ENCODE measurements at regions not wholly inside any gene's neighbourhood (a gene's known extent, or its start where the extent isn't known, plus 50 kb on each side); places are given as distances from the start of the nearest gene placed in this dataset.

GRCh38 chr13:50599046-50599445, 244.4 kb downstream of the DLEU7 start:
- no peak for FAIRE-seq
- TF ChIP-seq, protein P1, sequence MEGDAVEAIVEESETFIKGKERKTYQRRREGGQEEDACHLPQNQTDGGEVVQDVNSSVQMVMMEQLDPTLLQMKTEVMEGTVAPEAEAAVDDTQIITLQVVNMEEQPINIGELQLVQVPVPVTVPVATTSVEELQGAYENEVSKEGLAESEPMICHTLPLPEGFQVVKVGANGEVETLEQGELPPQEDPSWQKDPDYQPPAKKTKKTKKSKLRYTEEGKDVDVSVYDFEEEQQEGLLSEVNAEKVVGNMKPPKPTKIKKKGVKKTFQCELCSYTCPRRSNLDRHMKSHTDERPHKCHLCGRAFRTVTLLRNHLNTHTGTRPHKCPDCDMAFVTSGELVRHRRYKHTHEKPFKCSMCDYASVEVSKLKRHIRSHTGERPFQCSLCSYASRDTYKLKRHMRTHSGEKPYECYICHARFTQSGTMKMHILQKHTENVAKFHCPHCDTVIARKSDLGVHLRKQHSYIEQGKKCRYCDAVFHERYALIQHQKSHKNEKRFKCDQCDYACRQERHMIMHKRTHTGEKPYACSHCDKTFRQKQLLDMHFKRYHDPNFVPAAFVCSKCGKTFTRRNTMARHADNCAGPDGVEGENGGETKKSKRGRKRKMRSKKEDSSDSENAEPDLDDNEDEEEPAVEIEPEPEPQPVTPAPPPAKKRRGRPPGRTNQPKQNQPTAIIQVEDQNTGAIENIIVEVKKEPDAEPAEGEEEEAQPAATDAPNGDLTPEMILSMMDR (IDR thresholded peaks at IDR 0.05; ENCODE audit: insufficient read depth, missing control alignments), result no peak
- no peak for DNase-seq (ENCODE audit: insufficient read length, low spot score)

DNA sequence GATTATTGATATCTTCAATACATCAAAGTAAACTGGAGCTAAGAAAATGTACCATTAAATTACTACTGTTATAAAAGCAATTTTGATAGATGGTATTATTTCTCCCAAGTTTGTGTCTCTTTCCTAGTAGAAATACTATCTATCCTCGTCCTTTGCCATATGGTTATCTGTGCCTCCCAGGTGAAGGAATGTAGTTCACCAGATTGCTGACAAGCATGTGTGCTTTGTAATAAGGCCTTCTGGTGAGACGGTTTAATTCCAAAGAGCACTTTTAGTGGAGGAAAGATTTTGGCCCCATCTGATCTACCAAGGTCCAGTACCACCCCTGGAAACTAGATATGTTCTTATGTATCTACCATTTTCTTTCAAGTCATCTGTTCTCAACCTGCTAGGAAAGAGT, 243.6 kb downstream of the DLEU7 start:
- FAIRE-seq (no peak), DNase-seq (ENCODE audit: insufficient read length, low spot score) (no peak)
- TF ChIP-seq, protein P1 (IDR thresholded peaks at IDR 0.05; ENCODE audit: insufficient read depth, missing control alignments), result no peak

DNA sequence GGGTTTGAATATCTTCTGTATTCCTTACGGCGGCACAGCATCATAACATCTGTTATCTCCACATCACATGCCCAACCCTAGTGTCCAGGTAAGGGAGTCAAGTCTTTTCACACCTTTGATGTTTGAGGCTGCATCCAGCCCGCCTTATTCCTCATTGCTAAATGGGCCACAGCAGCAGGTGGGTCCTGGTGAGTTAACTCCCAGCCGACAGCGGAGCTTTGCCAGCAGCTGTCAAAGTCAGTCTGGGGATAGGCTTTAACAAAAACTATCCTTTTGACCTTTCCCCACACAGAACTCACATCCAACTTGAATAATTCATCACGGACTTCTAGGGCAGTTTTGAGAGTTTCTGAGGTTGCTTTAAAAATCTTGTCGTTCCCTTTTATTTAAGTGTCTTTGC, 235.1 kb downstream of the DLEU7 start:
- DNase-seq (ENCODE audit: insufficient read length, low spot score) (no peak), FAIRE-seq (no peak)
- TF ChIP-seq, protein P1 (IDR thresholded peaks at IDR 0.05; ENCODE audit: insufficient read depth, missing control alignments), result no peak

GRCh38 chr13:50609011-50609410, 234.5 kb downstream of the DLEU7 start:
- FAIRE-seq (no peak), DNase-seq (ENCODE audit: insufficient read length, low spot score) (no peak)
- TF ChIP-seq, protein P1 (IDR thresholded peaks at IDR 0.05; ENCODE audit: insufficient read depth, missing control alignments), result no peak

DNA sequence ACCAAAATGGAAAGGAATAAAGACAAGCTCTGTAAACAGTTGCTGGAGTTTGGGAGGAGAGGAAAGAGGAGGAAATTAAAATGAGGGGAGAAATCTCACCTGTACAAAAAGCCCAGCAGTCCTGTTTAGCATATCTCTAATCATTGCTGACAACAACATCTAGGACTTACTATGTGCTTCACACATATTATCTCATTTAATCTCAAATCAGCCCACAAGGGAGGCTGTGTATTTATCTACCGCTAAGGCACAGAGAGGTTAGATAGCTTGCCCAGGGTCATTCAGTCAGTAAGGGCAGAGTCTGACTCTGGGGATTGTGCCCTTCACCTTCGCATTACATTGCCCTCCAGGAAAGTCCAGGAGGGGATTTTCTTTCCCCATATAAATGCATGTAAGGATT, 233.3 kb downstream of the DLEU7 start:
- no peak for FAIRE-seq
- DNase-seq (ENCODE audit: insufficient read length, low spot score), result no peak
- TF ChIP-seq, protein P1 (IDR thresholded peaks at IDR 0.05; ENCODE audit: insufficient read depth, missing control alignments), result no peak

GRCh38 chr13:50611117-50611781, 232.2 kb downstream of the DLEU7 start:
- FAIRE-seq (no peak), DNase-seq (ENCODE audit: insufficient read length, low spot score) (no peak)
- TF ChIP-seq, protein P1 (IDR thresholded peaks at IDR 0.05; ENCODE audit: insufficient read depth, missing control alignments), result no peak

GRCh38 chr13:50612717-50613116, 230.8 kb downstream of the DLEU7 start:
- TF ChIP-seq, protein P1 (IDR thresholded peaks at IDR 0.05; ENCODE audit: insufficient read depth, missing control alignments), result no peak
- FAIRE-seq, result no peak
- DNase-seq (ENCODE audit: insufficient read length, low spot score), result no peak

All from D721Med (cell line).